ENCODE measurements at regions not wholly inside any gene's neighbourhood (a gene's known extent, or its start where the extent isn't known, plus 50 kb on each side); places are given as distances from the start of the nearest gene placed in this dataset.

DNA sequence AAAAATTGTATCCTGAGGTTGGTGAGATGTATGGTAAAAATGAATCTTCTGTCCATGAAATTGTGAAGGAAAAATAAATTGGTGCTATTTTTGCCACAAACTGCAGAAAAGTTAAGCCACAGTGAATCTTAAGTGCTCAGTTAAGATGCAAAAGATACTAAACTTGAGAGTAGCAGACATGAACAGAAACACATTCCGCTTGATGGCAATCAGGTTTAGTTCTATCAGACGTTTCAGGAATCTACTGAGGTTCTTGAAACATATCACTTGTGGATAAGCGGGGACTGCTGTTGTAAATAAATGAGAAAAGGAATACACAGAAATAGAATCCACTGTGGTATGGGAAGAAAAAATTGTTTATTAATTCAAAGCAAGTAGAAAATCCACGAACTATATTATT lies 311.2 kb upstream of the PRR16 start:
- Histone ChIP-seq H3K9ac (ENCODE audit: insufficient read depth, low read length, poor library complexity, severe bottlenecking) (no peak overlapping the region), H3K27me3 (ENCODE audit: control insufficient read depth in 2 of 2, insufficient read depth in 2 of 2, low read length in 2 of 2) (no peaks in the 10 kb centered on the region), H4K20me1 (ENCODE audit: insufficient read depth, low read length) (no peaks in the 10 kb centered on the region), H3K4me2 (replicated peaks; ENCODE audit: extremely low read depth, low read length, poor library complexity, severe bottlenecking) (no peak overlapping the region), H3K79me2 (ENCODE audit: insufficient read depth, low read length) (no peaks in the 10 kb centered on the region), H3K36me3 (replicated peaks in 1 of 2; ENCODE audit: control insufficient read depth in 1 of 2, insufficient read depth in 2 of 2, low read length in 2 of 2) (no peaks in the 10 kb centered on the region), H3K4me1 (ENCODE audit: control insufficient read depth in 1 of 2, insufficient read depth in 2 of 2, low read length in 2 of 2) (peaks cover 9 to 14% of the 10 kb centered on the region in 2 donors), H3K9me3 (replicated peaks in 1 of 2; ENCODE audit: control insufficient read depth in 1 of 2, insufficient read depth in 1 of 2, low read length in 2 of 2) (no peaks in the 10 kb centered on the region), H2AFZ (ENCODE audit: insufficient read depth, low read depth, low read length, poor library complexity, severe bottlenecking) (no peak overlapping the region), H3K4me3 (replicated peaks in 1 of 3; ENCODE audit: low read depth in 2 of 3, low read length in 3 of 3) (no peak overlapping the region), H3K27ac (ENCODE audit: low read depth in 1 of 2, low read length in 2 of 2) (peak overlapping the region in 1 of 2 donors; percentile 56)
- H3K36me3 Mint-ChIP-seq: no peaks in the 10 kb centered on the region
- intact Hi-C loops (cut with micrococcal nuclease): no loop called here
- H3K27me3 Mint-ChIP-seq (ENCODE audit: low read depth in 3 of 3): peaks cover 0 to 1% (median 0%) of the 10 kb centered on the region in 3 donors
- H3K9me3 Mint-ChIP-seq: peaks cover 0 to 5% (median 3%) of the 10 kb centered on the region in 7 donors
- WGBS (ENCODE audit: insufficient coverage): 100% methylated on average over 2 of the region's 4 CpGs
- peaks cover 21% of the 10 kb centered on the region for H3K4me1 Mint-ChIP-seq
- TF ChIP-seq CTCF (IDR thresholded peaks at IDR 0.05): no peak
- DNase-seq: no peak
- no peak overlapping the region for H3K4me3 Mint-ChIP-seq
- peak overlapping the region in 6 of 7 donors; percentile 28 to 92 (median 72) for H3K27ac Mint-ChIP-seq

DNA sequence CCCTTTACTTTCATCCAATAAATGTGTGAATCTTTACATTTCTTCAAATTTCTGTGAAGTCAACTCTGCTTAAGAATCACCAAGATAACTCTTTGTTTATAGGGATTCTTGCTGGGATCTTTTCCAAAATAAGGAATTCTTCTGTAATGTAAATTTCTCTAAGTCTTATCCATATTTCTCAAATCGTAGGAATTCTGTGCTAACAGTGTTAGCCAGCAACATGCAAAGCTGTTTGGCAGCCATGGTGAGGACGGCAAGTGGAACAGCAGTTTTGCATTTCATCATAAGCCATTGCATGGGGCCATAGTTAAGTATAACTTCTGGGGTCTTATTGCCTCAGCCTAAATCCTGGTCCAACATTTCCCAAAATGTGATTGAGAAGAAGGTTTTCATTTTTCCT lies 310.5 kb upstream of the PRR16 start:
- H3K79me2 ChIP-seq (ENCODE audit: insufficient read depth, low read length): no peaks in the 10 kb centered on the region
- peaks cover 0 to 1% (median 0%) of the 10 kb centered on the region in 3 donors for H3K27me3 Mint-ChIP-seq (ENCODE audit: low read depth in 3 of 3)
- H3K9me3 ChIP-seq (replicated peaks in 1 of 2; ENCODE audit: control insufficient read depth in 1 of 2, insufficient read depth in 1 of 2, low read length in 2 of 2): no peaks in the 10 kb centered on the region
- no peak overlapping the region for H3K4me3 ChIP-seq (replicated peaks in 1 of 3; ENCODE audit: low read depth in 2 of 3, low read length in 3 of 3)
- H3K9me3 Mint-ChIP-seq: peaks cover 0 to 3% (median 0%) of the 10 kb centered on the region in 7 donors
- H3K4me3 Mint-ChIP-seq: no peak overlapping the region
- no peak overlapping the region for H2AFZ ChIP-seq (ENCODE audit: insufficient read depth, low read depth, low read length, poor library complexity, severe bottlenecking)
- H3K36me3 Mint-ChIP-seq: no peaks in the 10 kb centered on the region
- no peak for DNase-seq
- H3K27me3 ChIP-seq (ENCODE audit: control insufficient read depth in 2 of 2, insufficient read depth in 2 of 2, low read length in 2 of 2): no peaks in the 10 kb centered on the region
- H4K20me1 ChIP-seq (ENCODE audit: insufficient read depth, low read length): no peaks in the 10 kb centered on the region
- H3K27ac Mint-ChIP-seq: no peak overlapping the region
- no peak overlapping the region for H3K27ac ChIP-seq (ENCODE audit: low read depth in 1 of 2, low read length in 2 of 2)
- intact Hi-C loops (cut with micrococcal nuclease): no loop called here
- peaks cover 21% of the 10 kb centered on the region for H3K4me1 Mint-ChIP-seq
- no peak overlapping the region for H3K9ac ChIP-seq (ENCODE audit: insufficient read depth, low read length, poor library complexity, severe bottlenecking)
- WGBS (ENCODE audit: insufficient coverage): 90% methylated on average over 2 of the region's 2 CpGs
- TF ChIP-seq CTCF (IDR thresholded peaks at IDR 0.05): no peak
- H3K4me1 ChIP-seq (ENCODE audit: control insufficient read depth in 1 of 2, insufficient read depth in 2 of 2, low read length in 2 of 2): peaks cover 9 to 14% of the 10 kb centered on the region in 2 donors
- H3K4me2 ChIP-seq (replicated peaks; ENCODE audit: extremely low read depth, low read length, poor library complexity, severe bottlenecking): no peak overlapping the region
- H3K36me3 ChIP-seq (replicated peaks in 1 of 2; ENCODE audit: control insufficient read depth in 1 of 2, insufficient read depth in 2 of 2, low read length in 2 of 2): no peaks in the 10 kb centered on the region
